ENCODE measurements at regions not wholly inside any gene's neighbourhood (a gene's known extent, or its start where the extent isn't known, plus 50 kb on each side); places are given as distances from the start of the nearest gene placed in this dataset.

DNA sequence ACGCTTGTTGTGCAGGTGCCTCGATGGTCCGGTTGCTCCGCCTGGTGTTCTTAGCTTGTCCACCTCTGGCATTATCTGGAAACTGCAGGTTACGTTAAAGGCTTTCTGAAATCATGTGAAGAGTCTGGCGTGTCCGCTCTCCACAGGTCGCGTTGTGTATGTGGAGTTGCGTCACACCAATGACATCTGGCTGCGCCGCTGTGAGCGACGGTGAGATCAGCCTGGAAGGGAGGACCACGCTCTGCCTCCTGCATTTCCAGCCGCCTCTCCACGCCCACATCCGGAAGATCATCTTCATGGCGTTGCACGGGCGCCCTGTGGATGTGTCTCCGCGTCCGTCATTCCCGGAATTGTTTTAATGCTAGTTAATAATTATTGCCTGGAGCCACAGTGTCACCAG, 50.6 kb upstream of the GALNT9 start:
- H3K36me3 ChIP-seq (ENCODE audit: control insufficient read depth, low read length), result no peaks in the 10 kb centered on the region
- no peaks in the 10 kb centered on the region for H3K9me2 ChIP-seq (replicated peaks; ENCODE audit: control insufficient read depth, low read length)
- H3K27ac ChIP-seq (ENCODE audit: low read depth, low read length), result no peak overlapping the region
- no peaks in the 10 kb centered on the region for H3K79me2 ChIP-seq (ENCODE audit: control insufficient read depth, low read length)
- TF ChIP-seq, protein P1, sequence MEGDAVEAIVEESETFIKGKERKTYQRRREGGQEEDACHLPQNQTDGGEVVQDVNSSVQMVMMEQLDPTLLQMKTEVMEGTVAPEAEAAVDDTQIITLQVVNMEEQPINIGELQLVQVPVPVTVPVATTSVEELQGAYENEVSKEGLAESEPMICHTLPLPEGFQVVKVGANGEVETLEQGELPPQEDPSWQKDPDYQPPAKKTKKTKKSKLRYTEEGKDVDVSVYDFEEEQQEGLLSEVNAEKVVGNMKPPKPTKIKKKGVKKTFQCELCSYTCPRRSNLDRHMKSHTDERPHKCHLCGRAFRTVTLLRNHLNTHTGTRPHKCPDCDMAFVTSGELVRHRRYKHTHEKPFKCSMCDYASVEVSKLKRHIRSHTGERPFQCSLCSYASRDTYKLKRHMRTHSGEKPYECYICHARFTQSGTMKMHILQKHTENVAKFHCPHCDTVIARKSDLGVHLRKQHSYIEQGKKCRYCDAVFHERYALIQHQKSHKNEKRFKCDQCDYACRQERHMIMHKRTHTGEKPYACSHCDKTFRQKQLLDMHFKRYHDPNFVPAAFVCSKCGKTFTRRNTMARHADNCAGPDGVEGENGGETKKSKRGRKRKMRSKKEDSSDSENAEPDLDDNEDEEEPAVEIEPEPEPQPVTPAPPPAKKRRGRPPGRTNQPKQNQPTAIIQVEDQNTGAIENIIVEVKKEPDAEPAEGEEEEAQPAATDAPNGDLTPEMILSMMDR (IDR thresholded peaks at IDR 0.05; ENCODE audit: low read depth, low read length, poor library complexity, severe bottlenecking), result no peak
- no peak for TF ChIP-seq EZH2phosphoT487 (IDR thresholded peaks at IDR 0.05; ENCODE audit: borderline replicate concordance, low read length)
- no peaks in the 10 kb centered on the region for H3K4me1 ChIP-seq (ENCODE audit: control insufficient read depth, low read length)
- H3K4me3 ChIP-seq (ENCODE audit: low read length), result no peak overlapping the region
- H3F3A ChIP-seq (ENCODE audit: control insufficient read depth, insufficient read depth), result no peaks in the 10 kb centered on the region
- H3K27me3 ChIP-seq (ENCODE audit: control insufficient read depth, low read length), result peaks cover 2% of the 10 kb centered on the region; the same call in 1 of the 2 replicates
- no peaks in the 10 kb centered on the region for H4K20me1 ChIP-seq (ENCODE audit: control insufficient read depth, insufficient read depth, low read depth, low read length)
- no peak overlapping the region for H3K4me2 ChIP-seq (ENCODE audit: low read length)
- H3K9me3 ChIP-seq (ENCODE audit: control insufficient read depth, insufficient read depth, low read length), result no peaks in the 10 kb centered on the region

DNA sequence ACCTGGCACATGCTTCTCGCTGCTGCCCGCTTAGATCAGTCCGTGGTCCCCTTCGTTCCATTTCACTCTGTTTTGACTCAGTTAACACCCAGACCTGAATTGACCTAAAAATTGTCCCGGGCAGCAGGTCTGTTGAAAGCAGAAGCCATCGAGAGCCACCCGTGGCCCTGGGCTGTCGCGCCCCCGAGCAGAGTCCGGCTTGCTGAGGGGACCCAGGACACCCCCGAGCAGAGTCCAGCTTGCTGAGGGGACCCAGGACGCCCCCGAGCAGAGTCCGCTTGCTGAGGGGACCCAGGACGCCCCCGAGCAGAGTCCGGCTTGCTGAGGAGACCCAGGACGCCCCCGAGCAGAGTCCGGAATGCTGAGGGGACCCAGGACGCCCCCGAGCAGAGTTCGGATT, 50.2 kb upstream of the GALNT9 start:
- H3K27me3 ChIP-seq (ENCODE audit: control insufficient read depth, low read length), result peaks cover 2% of the 10 kb centered on the region; the same call in 1 of the 2 replicates
- H3K4me1 ChIP-seq (ENCODE audit: control insufficient read depth, low read length), result no peaks in the 10 kb centered on the region

More for the DNA sequence above, 50.2 kb upstream of the GALNT9 start:
- no peaks in the 10 kb centered on the region for H3K36me3 ChIP-seq (ENCODE audit: control insufficient read depth, low read length)
- H3K79me2 ChIP-seq (ENCODE audit: control insufficient read depth, low read length), result no peaks in the 10 kb centered on the region
- no peak overlapping the region for H3K4me3 ChIP-seq (ENCODE audit: low read length)
- H3K9me2 ChIP-seq (replicated peaks; ENCODE audit: control insufficient read depth, low read length), result no peaks in the 10 kb centered on the region
- TF ChIP-seq EZH2phosphoT487 (IDR thresholded peaks at IDR 0.05; ENCODE audit: borderline replicate concordance, low read length), result no peak
- TF ChIP-seq, protein P1 (IDR thresholded peaks at IDR 0.05; ENCODE audit: low read depth, low read length, poor library complexity, severe bottlenecking), result no peak
- H4K20me1 ChIP-seq (ENCODE audit: control insufficient read depth, insufficient read depth, low read depth, low read length), result no peaks in the 10 kb centered on the region
- H3K4me2 ChIP-seq (ENCODE audit: low read length), result no peak overlapping the region
- no peaks in the 10 kb centered on the region for H3K9me3 ChIP-seq (ENCODE audit: control insufficient read depth, insufficient read depth, low read length)
- no peak overlapping the region for H3K27ac ChIP-seq (ENCODE audit: low read depth, low read length)
- no peaks in the 10 kb centered on the region for H3F3A ChIP-seq (ENCODE audit: control insufficient read depth, insufficient read depth)

All from DOHH2 (cell line).